ENCODE measurements at regions not wholly inside any gene's neighbourhood (a gene's known extent, or its start where the extent isn't known, plus 50 kb on each side); places are given as distances from the start of the nearest gene placed in this dataset. TPM values are rescaled to one million over a fixed set of nuclear protein-coding genes. Genes with fewer than 3 reads are reported as not detected.

Small RNA genes lying in the stretch of these regions (small RNA-seq; reads per million reads assigned to genes)
- gene RF00096, result not detected
- not detected for gene RN7SKP251
- not detected for gene VWA8P1

Data from fibroblast of villous mesenchyme (primary cell).